GM23248 (cell line): ENCODE measurements at regions not wholly inside any gene's neighbourhood (a gene's known extent, or its start where the extent isn't known, plus 50 kb on each side); places are given as distances from the start of the nearest gene placed in this dataset.

Experiments
- EZH2 ChIP-seq: fragments of 200-600 bp; sonication (generic); IDR thresholded peaks from 2 replicates; pipeline ENCODE4 v1.6.1; 2018; ENCODE audit warnings: antibody characterized with exemption, mild to moderate bottlenecking; ENCODE audit not compliant: insufficient read depth, poor library complexity, severe bottlenecking
- EZH2phosphoT487 ChIP-seq: fragments of 200-600 bp; sonication (generic); IDR thresholded peaks from 2 replicates; pipeline ENCODE4 v1.6.1; 2018; ENCODE audit warnings: antibody characterized with exemption, moderate library complexity, mild to moderate bottlenecking, low read depth; ENCODE audit not compliant: insufficient read depth

- no peak for TF ChIP-seq EZH2
- no peak for TF ChIP-seq EZH2phosphoT487
These were observed 192.6 kb downstream of the KLF6 start for GRCh38 chr10:3592424-3592823.
